Tibial nerve (tissue), 4 donors: ENCODE measurements at regions not wholly inside any gene's neighbourhood (a gene's known extent, or its start where the extent isn't known, plus 50 kb on each side); places are given as distances from the start of the nearest gene placed in this dataset.

Source experiments
- DNase-seq, 2 donors: peaks; one replicate each; pipeline ENCODE4 v3.0.0-alpha.2; 2019; ENCODE audit warnings: low spot score in 2 of 2
- H3K27ac ChIP-seq, 4 donors: fragments of 200-600 bp; sonication (generic) in 3 of 4; one replicate each; pipeline ENCODE4 v1.5.1; 2017 to 2019; ENCODE audit warnings: mild to moderate bottlenecking in 1 of 4
- H3K27me3 ChIP-seq, 2 donors: fragments of 200-600 bp; sonication (generic) in 1 of 2; one replicate each; pipeline versions ENCODE4 v1.5.1 to v1.6.0; 2017 to 2019
- H3K36me3 ChIP-seq, 3 donors: fragments of 200-600 bp; sonication (generic); one replicate each; pipeline ENCODE4 v1.5.1; 2018 to 2019
- H3K4me1 ChIP-seq, 4 donors: fragments of 200-600 bp; sonication (generic) in 3 of 4; one replicate each; pipeline ENCODE4 v1.5.1; 2017 to 2019
- H3K4me3 ChIP-seq, 4 donors: fragments of 200-600 bp; sonication (generic) in 3 of 4; one replicate each; pipeline ENCODE4 v1.5.1; 2017 to 2019; ENCODE audit warnings: mild to moderate bottlenecking in 1 of 4, moderate library complexity in 1 of 4
- H3K9me3 ChIP-seq, 4 donors: fragments of 200-600 bp; sonication (generic) in 3 of 4; one replicate each; pipeline ENCODE4 v1.5.1; 2017 to 2019
- CTCF ChIP-seq, 5 experiments: fragments of 200-600 bp in 3 of 5; fragments of 450-650 bp in 2 of 5; sonication (generic) in 3 of 5; IDR thresholded peaks; one replicate each; pipeline ENCODE4 v1.5.1; 2016 to 2019; ENCODE audit warnings: antibody characterized with exemption in 5 of 5, mild to moderate bottlenecking in 3 of 5, moderate library complexity in 2 of 5
- EP300 ChIP-seq, 2 donors: sonication (generic); formaldehyde crosslinking; IDR thresholded peaks; one replicate each; pipeline ENCODE4 v1.6.1; 2017; ENCODE audit warnings: antibody characterized with exemption in 2 of 2, mild to moderate bottlenecking in 1 of 2
- POLR2A ChIP-seq, 2 donors: fragments of 450-650 bp; IDR thresholded peaks; one replicate each; pipeline ENCODE4 v1.6.1; 2017; ENCODE audit warnings: antibody characterized with exemption in 2 of 2, mild to moderate bottlenecking in 2 of 2, moderate library complexity in 2 of 2
- WGBS, 2 donors: methylation state at CpG; one replicate each; pipeline ENCODE4 v1.1.5; 2018; 5-methylcytosine and 5-hydroxymethylcytosine counted together

GRCh38 chr2:111626037-111626864 is 257.7 kb downstream of the ANAPC1 start:
- no peak overlapping the region for H3K4me3 ChIP-seq
- H3K9me3 ChIP-seq, result peaks cover 0 to 45% (median 0%) of the 10 kb centered on the region in 4 donors
- TF ChIP-seq EP300 (IDR thresholded peaks at IDR 0.05) (no peak), CTCF (IDR thresholded peaks at IDR 0.05) (no peak), POLR2A (IDR thresholded peaks at IDR 0.05) (no peak)
- WGBS, 2 donors, result 94 to 96% methylated on average over 2 of the region's 2 CpGs
- no peaks in the 10 kb centered on the region for H3K36me3 ChIP-seq
- no peak overlapping the region for H3K27ac ChIP-seq
- H3K27me3 ChIP-seq, result no peaks in the 10 kb centered on the region
- H3K4me1 ChIP-seq, result peaks cover 0 to 7% (median 0%) of the 10 kb centered on the region in 4 donors
- DNase-seq, result no peak

GRCh38 chr2:111626865-111627163 is 257.2 kb downstream of the ANAPC1 start:
- Histone ChIP-seq H3K4me1 (peaks cover 0 to 7% (median 0%) of the 10 kb centered on the region in 4 donors), H3K27ac (no peak overlapping the region), H3K36me3 (no peaks in the 10 kb centered on the region), H3K4me3 (no peak overlapping the region), H3K27me3 (no peaks in the 10 kb centered on the region), H3K9me3 (peaks cover 0 to 46% (median 0%) of the 10 kb centered on the region in 4 donors)
- DNase-seq, result no peak
- TF ChIP-seq EP300 (IDR thresholded peaks at IDR 0.05) (no peak), POLR2A (IDR thresholded peaks at IDR 0.05) (no peak)

- Histone ChIP-seq H3K36me3 (no peaks in the 10 kb centered on the region), H3K4me3 (no peak overlapping the region), H3K27me3 (no peaks in the 10 kb centered on the region), H3K9me3 (peaks cover 0 to 46% (median 0%) of the 10 kb centered on the region in 4 donors), H3K27ac (no peak overlapping the region), H3K4me1 (peaks cover 0 to 7% (median 0%) of the 10 kb centered on the region in 4 donors)
- TF ChIP-seq POLR2A (IDR thresholded peaks at IDR 0.05) (no peak), EP300 (IDR thresholded peaks at IDR 0.05) (no peak), CTCF (IDR thresholded peaks at IDR 0.05) (no peak)
- WGBS, 2 donors, result 94 to 95% methylated on average over 5 of the region's 5 CpGs
- no peak for DNase-seq
Observed at GRCh38 chr2:111627256-111627655, 256.7 kb downstream of the ANAPC1 start.

- no peaks in the 10 kb centered on the region for H3K36me3 ChIP-seq
- no peaks in the 10 kb centered on the region for H3K27me3 ChIP-seq
- no peak for TF ChIP-seq CTCF (IDR thresholded peaks at IDR 0.05)
- TF ChIP-seq EP300 (IDR thresholded peaks at IDR 0.05), result no peak
- no peak for TF ChIP-seq POLR2A (IDR thresholded peaks at IDR 0.05)
- H3K4me3 ChIP-seq, result no peak overlapping the region
- 82 to 98% methylated on average over 1 of the region's 1 CpG for WGBS, 2 donors
- no peak for DNase-seq
- peaks cover 0 to 46% (median 0%) of the 10 kb centered on the region in 4 donors for H3K9me3 ChIP-seq
- no peak overlapping the region for H3K27ac ChIP-seq
- H3K4me1 ChIP-seq, result peaks cover 0 to 7% (median 0%) of the 10 kb centered on the region in 4 donors
Observed at GRCh38 chr2:111628221-111628620, 255.8 kb downstream of the ANAPC1 start.

GRCh38 chr2:111629983-111630382 is 254.0 kb downstream of the ANAPC1 start:
- Histone ChIP-seq H3K27ac (no peak overlapping the region), H3K4me1 (peaks cover 0 to 6% (median 0%) of the 10 kb centered on the region in 4 donors), H3K4me3 (no peak overlapping the region), H3K36me3 (no peaks in the 10 kb centered on the region), H3K9me3 (peaks cover 0 to 46% (median 0%) of the 10 kb centered on the region in 4 donors), H3K27me3 (no peaks in the 10 kb centered on the region)
- TF ChIP-seq EP300 (IDR thresholded peaks at IDR 0.05), result no peak
- no peak for TF ChIP-seq CTCF (IDR thresholded peaks at IDR 0.05)
- TF ChIP-seq POLR2A (IDR thresholded peaks at IDR 0.05), result no peak
- 97 to 98% methylated on average over 2 of the region's 2 CpGs for WGBS, 2 donors
- DNase-seq, result no peak
